ENCODE measurements at regions not wholly inside any gene's neighbourhood (a gene's known extent, or its start where the extent isn't known, plus 50 kb on each side); places are given as distances from the start of the nearest gene placed in this dataset.

GRCh38 chr12:130074661-130075406, 87.4 kb upstream of the FZD10 start:
- Histone ChIP-seq H3K36me3 (no peaks in the 10 kb centered on the region), H3K27me3 (0 out of 2 replicates have a peak, but pooled peaks cover 2% of the 10 kb centered on the region), H3K4me3 (ENCODE audit: low read depth, low read length) (no peak overlapping the region), H3K4me1 (no peaks in the 10 kb centered on the region), H3K9me3 (no peaks in the 10 kb centered on the region)
- TF ChIP-seq CTCF (IDR thresholded peaks at IDR 0.05; ENCODE audit: low read depth, low read length), result no peak
- no peak for DNase-seq

GRCh38 chr12:130075497-130076076, 86.7 kb upstream of the FZD10 start:
- H3K9me3 ChIP-seq, result no peaks in the 10 kb centered on the region
- H3K4me1 ChIP-seq, result no peaks in the 10 kb centered on the region
- peaks cover 2% of the 10 kb centered on the region; the same call in 1 of the 2 replicates for H3K27me3 ChIP-seq
- DNase-seq, result no peak
- no peak overlapping the region for H3K4me3 ChIP-seq (ENCODE audit: low read depth, low read length)
- no peaks in the 10 kb centered on the region for H3K36me3 ChIP-seq
- TF ChIP-seq CTCF (IDR thresholded peaks at IDR 0.05; ENCODE audit: low read depth, low read length), result no peak

GRCh38 chr12:130076126-130076525, 86.1 kb upstream of the FZD10 start:
- peaks cover 2% of the 10 kb centered on the region; the same call in 1 of the 2 replicates for H3K27me3 ChIP-seq
- no peaks in the 10 kb centered on the region for H3K36me3 ChIP-seq
- TF ChIP-seq CTCF (IDR thresholded peaks at IDR 0.05; ENCODE audit: low read depth, low read length), result no peak
- DNase-seq, result no peak
- no peak overlapping the region for H3K4me3 ChIP-seq (ENCODE audit: low read depth, low read length)
- H3K9me3 ChIP-seq, result no peaks in the 10 kb centered on the region
- no peaks in the 10 kb centered on the region for H3K4me1 ChIP-seq

GRCh38 chr12:130076752-130077151, 85.5 kb upstream of the FZD10 start:
- Histone ChIP-seq H3K9me3 (no peaks in the 10 kb centered on the region), H3K36me3 (no peaks in the 10 kb centered on the region), H3K4me1 (no peaks in the 10 kb centered on the region), H3K4me3 (ENCODE audit: low read depth, low read length) (no peak overlapping the region), H3K27me3 (peaks cover 2% of the 10 kb centered on the region; the same call in 1 of the 2 replicates)
- no peak for DNase-seq
- no peak for TF ChIP-seq CTCF (IDR thresholded peaks at IDR 0.05; ENCODE audit: low read depth, low read length)

GRCh38 chr12:130078852-130079251, 83.4 kb upstream of the FZD10 start:
- no peaks in the 10 kb centered on the region for H3K36me3 ChIP-seq
- peaks cover 2% of the 10 kb centered on the region; the same call in 1 of the 2 replicates for H3K27me3 ChIP-seq
- no peak for DNase-seq
- H3K9me3 ChIP-seq, result no peaks in the 10 kb centered on the region
- H3K4me1 ChIP-seq, result no peaks in the 10 kb centered on the region
- TF ChIP-seq CTCF (IDR thresholded peaks at IDR 0.05; ENCODE audit: low read depth, low read length), result no peak
- H3K4me3 ChIP-seq (ENCODE audit: low read depth, low read length), result no peak overlapping the region

GRCh38 chr12:130079279-130079678, 83.0 kb upstream of the FZD10 start:
- DNase-seq, result no peak
- Histone ChIP-seq H3K27me3 (peaks cover 2% of the 10 kb centered on the region; the same call in 1 of the 2 replicates), H3K36me3 (no peaks in the 10 kb centered on the region), H3K4me1 (no peaks in the 10 kb centered on the region), H3K4me3 (ENCODE audit: low read depth, low read length) (no peak overlapping the region), H3K9me3 (no peaks in the 10 kb centered on the region)
- no peak for TF ChIP-seq CTCF (IDR thresholded peaks at IDR 0.05; ENCODE audit: low read depth, low read length)

Measured in BE2C (cell line).